ENCODE measurements at regions not wholly inside any gene's neighbourhood (a gene's known extent, or its start where the extent isn't known, plus 50 kb on each side); places are given as distances from the start of the nearest gene placed in this dataset.

GRCh38 chr1:37415611-37416244 is 58.7 kb upstream of the ZC3H12A start:
- Histone ChIP-seq H3K9me3 (peaks cover 0 to 14% (median 9%) of the 10 kb centered on the region in 4 donors), H3K4me1 (no peaks in the 10 kb centered on the region), H3K27me3 (peaks cover 0 to 26% (median 0%) of the 10 kb centered on the region in 3 donors), H3K36me3 (no peaks in the 10 kb centered on the region), H3K27ac (no peak overlapping the region), H3K4me3 (no peak overlapping the region)
- TF ChIP-seq EP300 (IDR thresholded peaks at IDR 0.05) (no peak), CTCF (IDR thresholded peaks at IDR 0.05) (no peak), POLR2AphosphoS5 (IDR thresholded peaks at IDR 0.05) (no peak), POLR2A (IDR thresholded peaks at IDR 0.05) (no peak)
- 82 to 91% (median 86%) methylated on average over 13 of the region's 13 CpGs for WGBS, 5 donors
- intact Hi-C loops (cut with DNase I; ENCODE audit: low total_unique reads) = no loop called here
- DNase-seq = no peak

GRCh38 chr1:37420456-37420855 is 53.9 kb upstream of the ZC3H12A start:
- Histone ChIP-seq H3K4me3 (no peak overlapping the region), H3K4me1 (no peaks in the 10 kb centered on the region), H3K27me3 (peaks cover 0 to 38% (median 0%) of the 10 kb centered on the region in 3 donors), H3K9me3 (peaks cover 0 to 8% (median 2%) of the 10 kb centered on the region in 4 donors), H3K36me3 (no peaks in the 10 kb centered on the region), H3K27ac (no peak overlapping the region)
- intact Hi-C loops (cut with DNase I; ENCODE audit: low total_unique reads) = no loop called here
- DNase-seq = no peak
- WGBS, 5 donors = 0 to 58% (median 53%) methylated on average over 1 of the region's 1 CpG
- TF ChIP-seq POLR2AphosphoS5 (IDR thresholded peaks at IDR 0.05) (no peak), CTCF (IDR thresholded peaks at IDR 0.05) (no peak), EP300 (IDR thresholded peaks at IDR 0.05) (no peak), POLR2A (IDR thresholded peaks at IDR 0.05) (no peak)

GRCh38 chr1:37423810-37424209 is 50.6 kb upstream of the ZC3H12A start:
- intact Hi-C loops (cut with DNase I; ENCODE audit: low total_unique reads) = no loop called here
- TF ChIP-seq EP300 (IDR thresholded peaks at IDR 0.05) (no peak), CTCF (IDR thresholded peaks at IDR 0.05) (no peak), POLR2AphosphoS5 (IDR thresholded peaks at IDR 0.05) (no peak), POLR2A (IDR thresholded peaks at IDR 0.05) (no peak)
- WGBS, 5 donors = 80 to 88% (median 85%) methylated on average over 9 of the region's 9 CpGs

GRCh38 chr1:37424523-37424922 is 49.9 kb upstream of the ZC3H12A start:
- no peak for DNase-seq
- Histone ChIP-seq H3K4me1 (no peaks in the 10 kb centered on the region), H3K36me3 (no peaks in the 10 kb centered on the region), H3K4me3 (no peak overlapping the region), H3K27me3 (peaks cover 0 to 61% (median 0%) of the 10 kb centered on the region in 3 donors), H3K9me3 (no peaks in the 10 kb centered on the region), H3K27ac (no peak overlapping the region)
- TF ChIP-seq POLR2AphosphoS5 (IDR thresholded peaks at IDR 0.05) (no peak), CTCF (IDR thresholded peaks at IDR 0.05) (no peak), POLR2A (IDR thresholded peaks at IDR 0.05) (no peak), EP300 (IDR thresholded peaks at IDR 0.05) (no peak)
- intact Hi-C loops (cut with DNase I; ENCODE audit: low total_unique reads) = no loop called here
- 23 to 33% (median 29%) methylated on average over 1 of the region's 1 CpG for WGBS, 5 donors

More at GRCh38 chr1:37423810-37424209, 50.6 kb upstream of the ZC3H12A start:
- H3K4me1 ChIP-seq = no peaks in the 10 kb centered on the region
- H3K4me3 ChIP-seq = no peak overlapping the region
- DNase-seq = no peak
- no peak overlapping the region for H3K27ac ChIP-seq
- H3K9me3 ChIP-seq = no peaks in the 10 kb centered on the region
- H3K36me3 ChIP-seq = no peaks in the 10 kb centered on the region
- peaks cover 0 to 59% (median 0%) of the 10 kb centered on the region in 3 donors for H3K27me3 ChIP-seq

Small RNA genes in the stretch of these regions (small RNA-seq; reads per million reads assigned to genes)
- gene MIR4255 = 0 reads per million in 4 donors
- 0 reads per million in 4 donors for gene RNA5SP43
- 0 reads per million in 4 donors for gene RNU6-636P
- 0 reads per million in 4 donors for gene RPS29P6
